GM19452 (cell line): ENCODE measurements at regions not wholly inside any gene's neighbourhood (a gene's known extent, or its start where the extent isn't known, plus 50 kb on each side); places are given as distances from the start of the nearest gene placed in this dataset.
"Not testable (repeated sequence)": the region's sequence is repeated elsewhere in the genome, so short reads cannot be mapped to it uniquely, and the experiment has no call there.

ENCODE experiments used
- ATAC-seq: cut with Tn5 transposase; IDR thresholded peaks from one replicate; pipeline ENCODE4 v1.9.1; 2021; ENCODE audit not compliant: unreplicated experiment

DNA sequence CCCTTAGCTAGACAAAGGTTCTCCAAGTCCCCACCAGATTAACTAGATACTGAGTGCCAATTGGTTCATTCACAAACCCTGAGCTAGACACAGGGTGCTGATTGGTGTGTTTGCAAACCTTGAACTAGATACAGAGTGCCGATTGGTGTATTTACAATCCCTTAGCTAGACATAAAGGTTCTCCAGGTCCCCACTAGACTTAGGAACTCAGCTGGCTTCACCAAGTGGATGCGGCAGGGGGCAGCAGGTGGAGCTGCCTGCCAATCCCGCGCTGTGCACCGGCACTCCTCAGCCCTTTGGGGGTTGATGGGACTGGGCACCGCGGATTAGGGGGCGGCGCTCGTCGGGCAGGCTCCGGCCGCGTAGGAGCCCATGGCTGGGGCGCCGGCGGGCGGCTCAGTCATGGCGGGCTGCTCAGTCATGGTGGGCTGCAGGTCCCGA lies 157.6 kb downstream of the KLRB1 start:
- not testable (repeated sequence) for ATAC-seq

DNA sequence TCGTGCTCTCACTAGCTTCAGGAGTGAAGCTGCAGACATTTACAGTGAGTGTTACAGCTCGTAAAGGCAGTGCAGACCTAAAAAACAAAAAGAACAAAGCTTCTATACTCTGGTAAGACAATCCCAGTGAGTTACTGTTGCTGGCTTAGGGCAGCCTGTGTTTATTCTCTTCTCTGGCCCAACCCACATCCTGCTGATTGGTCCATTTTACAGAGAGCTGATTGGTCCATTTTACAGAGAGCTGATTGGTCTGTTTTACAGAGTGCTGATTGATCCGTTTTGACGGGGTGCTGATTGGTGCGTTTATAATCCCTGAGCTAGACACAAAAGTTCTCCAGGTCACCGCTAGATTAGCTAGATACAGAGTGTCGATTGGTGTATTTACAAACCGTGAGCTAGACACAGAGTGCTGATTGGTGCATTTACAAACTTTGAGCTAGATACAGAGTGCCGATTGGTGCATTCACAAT lies 158.0 kb downstream of the KLRB1 start:
- ATAC-seq: not testable (repeated sequence)

DNA sequence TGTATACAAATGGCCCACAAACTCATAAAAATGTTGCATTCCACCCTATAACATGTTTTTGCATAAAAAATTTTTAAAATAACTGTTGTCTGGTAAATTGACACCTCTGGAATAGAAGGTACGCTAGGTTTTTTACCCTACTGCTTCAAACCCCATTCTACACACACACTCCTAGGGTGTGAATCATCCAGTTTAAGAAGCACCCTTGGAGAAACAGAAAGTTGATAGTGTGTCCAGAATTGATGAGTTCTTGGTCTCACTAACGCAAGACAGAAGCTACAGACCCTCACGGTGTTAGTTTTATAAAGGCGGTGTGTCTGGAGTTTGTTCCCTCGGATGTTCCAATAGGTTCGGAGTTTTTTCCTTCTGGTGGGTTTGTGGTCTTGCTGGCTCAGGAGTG lies 158.5 kb downstream of the KLRB1 start:
- no peak for ATAC-seq

DNA sequence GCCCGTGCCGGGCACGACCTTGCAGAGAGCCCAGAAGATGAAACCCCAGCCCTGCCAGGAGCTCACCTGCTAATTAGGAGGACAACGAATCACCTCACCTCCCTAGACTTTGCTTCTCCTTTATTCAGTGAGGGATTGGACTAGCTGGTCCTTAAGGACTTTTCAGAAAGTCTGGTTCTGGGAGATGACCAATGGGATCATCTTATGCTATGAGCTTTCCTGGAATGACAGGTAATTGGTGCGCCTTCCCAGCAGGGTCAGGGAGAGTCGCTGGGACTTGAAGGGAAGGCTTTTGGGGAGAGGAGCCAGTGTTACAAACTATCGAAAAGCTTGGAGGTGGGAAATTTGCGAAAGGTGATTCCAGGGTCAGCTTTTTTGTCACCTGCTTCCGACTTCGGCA lies 159.1 kb downstream of the KLRB1 start:
- ATAC-seq: not testable (repeated sequence)

DNA sequence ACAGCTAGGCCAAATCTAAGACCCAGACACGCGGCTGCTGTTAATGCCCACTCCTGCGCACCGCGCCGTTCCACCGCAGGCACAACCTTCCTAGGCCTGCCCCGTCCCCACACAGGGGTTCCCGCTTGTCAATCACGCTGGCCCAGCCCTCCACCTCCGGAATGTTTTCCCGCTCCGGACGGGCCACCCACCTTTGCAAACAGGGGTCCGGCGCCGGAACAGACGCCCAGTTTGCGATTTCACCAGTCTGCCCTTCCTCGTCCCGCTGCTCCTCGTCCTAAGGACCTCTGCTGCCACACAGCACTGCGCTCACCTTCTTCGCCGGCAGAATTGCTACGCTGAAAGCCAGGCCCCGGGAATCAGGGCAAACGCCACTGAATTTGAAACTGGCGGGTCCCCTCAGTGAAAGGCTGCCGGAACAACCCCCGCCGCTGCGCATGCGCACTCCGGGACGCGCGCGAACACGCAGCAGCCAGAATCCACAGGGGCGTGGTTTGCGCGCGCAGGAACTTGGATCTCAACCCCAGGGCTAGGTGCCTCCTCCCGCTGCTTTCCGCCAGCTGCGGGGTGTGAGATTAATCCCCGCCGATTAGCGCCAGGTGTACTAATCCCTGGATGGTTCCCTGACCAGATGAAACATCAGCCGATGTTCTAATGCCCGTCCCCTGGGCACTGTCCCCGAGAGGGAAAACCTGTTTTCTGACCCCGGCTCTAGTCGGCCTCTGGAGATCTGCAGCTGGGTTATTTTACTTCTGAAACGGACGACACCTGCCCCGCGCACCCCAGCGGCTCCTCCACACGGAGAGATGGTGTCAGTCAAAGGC lies 159.7 kb downstream of the KLRB1 start:
- ATAC-seq: peak; percentile 58

DNA sequence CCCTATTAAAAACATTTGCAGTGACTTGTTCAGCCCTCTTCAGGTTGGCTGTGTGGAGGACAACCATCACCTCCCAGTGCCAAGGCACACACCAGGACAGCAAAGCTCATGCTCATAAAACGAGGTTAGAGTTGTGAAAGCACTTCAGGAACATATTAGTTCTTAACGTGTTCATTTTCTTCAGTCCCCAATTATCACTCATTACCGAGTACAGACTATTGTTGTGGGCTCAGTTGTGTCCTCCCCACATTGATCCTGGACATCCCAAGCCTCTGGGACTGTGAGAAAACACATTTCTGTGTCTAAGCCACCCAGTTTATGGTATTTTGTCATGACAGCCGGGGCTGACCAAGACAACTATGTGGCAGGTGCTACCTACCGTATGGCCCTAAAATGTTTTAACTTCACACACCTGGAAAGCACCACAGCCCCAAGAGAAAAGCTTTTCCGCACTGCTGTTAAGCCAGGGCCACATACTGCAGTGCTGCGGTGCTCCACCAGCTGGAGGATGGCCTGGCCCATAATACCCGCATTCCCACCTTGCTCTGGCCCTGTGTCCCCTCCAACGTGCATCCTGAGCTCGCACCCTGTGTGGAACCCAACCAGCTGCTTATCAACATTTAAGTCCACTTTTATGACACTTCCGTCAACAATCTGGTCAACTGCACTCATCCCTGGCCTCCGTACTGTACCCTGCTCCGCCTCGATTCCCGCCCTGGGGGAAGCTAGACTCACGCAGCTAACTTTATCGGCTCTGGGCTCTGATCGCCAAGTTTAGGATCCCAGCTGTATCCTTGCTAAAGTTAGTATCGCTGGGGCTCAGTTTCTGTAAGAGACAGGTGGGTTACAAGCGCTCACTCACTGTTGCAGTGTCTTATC lies 160.6 kb downstream of the KLRB1 start:
- peak; percentile 25 for ATAC-seq

DNA sequence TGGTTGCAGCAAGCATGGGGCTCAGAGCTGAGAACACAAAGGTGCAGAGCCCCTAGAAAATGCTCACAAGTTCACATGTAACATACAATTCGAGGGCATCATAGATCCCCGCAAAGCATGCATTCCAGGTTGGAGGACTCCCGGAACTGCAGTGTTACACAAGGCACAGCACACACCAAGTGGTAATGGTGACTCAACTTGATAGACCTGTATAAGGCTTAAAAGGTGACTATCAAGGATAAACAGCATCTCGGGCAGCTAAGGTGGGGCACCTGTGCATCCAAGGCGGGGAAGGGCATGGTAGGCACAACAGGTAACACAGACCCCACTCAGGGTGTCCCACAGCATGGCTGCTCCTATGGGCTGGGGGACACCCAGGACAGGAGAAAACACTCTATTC lies 167.3 kb downstream of the KLRB1 start:
- not testable (repeated sequence) for ATAC-seq

DNA sequence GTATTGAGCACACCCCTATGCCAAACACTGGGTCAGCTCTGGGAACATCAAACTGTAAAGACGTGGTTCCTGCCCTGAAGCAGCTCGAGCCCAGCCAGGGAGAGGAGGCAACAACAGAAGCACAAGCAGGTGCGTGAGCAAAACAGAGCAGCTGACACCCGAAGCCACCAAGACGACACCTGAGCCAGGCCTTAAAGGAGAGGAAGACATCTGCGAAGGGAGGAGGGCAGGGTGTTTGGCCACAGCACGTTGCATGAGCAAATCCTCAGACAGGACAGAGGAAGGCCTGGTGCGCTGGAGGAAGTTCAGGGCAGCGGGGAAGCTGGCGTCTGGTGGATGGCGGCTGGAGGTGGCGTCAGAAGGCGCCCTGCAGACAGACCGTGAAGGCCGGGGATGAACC lies 172.0 kb downstream of the KLRB1 start:
- not testable (repeated sequence) for ATAC-seq

DNA sequence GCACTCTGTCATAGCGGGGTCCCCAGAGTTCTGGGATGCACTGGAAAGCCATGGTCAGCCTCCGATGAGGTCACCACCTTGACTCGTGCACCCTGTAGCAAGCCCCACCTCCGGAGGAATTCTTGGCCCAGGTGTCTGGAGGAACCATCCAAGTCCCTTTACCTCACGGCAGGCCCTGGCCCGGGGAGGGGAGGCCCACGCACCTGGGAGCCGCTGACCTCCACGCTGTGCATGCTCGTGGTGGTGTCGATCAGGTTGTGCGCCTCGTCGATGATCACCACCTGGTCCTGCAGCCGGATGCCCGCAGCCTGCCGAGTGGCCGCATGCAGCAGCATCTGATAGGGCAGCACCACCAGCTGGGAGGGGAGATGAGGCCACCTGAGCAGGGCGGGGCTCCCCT lies 177.3 kb downstream of the KLRB1 start:
- ATAC-seq: not testable (repeated sequence)

DNA sequence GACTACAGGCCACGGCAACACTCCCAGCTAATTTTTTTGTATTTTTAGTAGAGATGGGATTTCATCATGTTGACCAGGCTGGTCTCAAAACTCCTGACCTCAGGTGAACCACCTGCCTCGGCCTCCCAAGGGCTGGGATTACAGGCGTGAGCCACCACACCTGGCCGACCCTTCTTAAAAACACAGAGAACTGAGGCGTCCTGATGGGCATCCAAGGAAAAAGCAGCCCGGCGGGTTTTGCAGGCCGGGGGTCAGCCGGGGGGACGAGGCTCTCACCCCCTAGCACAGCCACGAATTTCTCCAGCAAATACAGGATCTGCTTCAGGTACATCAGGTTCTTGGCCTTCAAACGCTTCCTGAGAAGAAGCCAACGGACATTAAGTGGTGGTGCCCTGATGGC lies 178.9 kb downstream of the KLRB1 start:
- ATAC-seq: not testable (repeated sequence)

DNA sequence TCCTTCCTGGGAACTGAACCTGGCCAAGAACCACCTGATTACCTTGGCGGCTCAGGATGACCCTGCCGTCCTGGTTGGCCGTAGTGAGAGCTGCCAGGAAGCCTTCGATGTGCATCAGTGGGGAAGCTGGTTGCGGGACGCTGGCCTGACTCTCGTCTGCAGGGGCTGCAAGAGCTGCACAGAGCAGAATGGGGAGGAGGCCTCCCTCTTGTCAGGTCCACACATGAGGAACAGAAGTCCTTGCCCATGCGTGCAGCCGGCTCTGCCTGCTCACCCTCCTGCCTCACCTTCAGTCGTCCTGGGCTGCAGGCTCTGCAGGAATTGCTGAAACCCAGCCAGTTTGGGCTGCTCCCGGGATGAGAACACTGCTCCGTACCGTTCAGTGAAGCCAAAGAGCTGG lies 182.3 kb downstream of the KLRB1 start:
- ATAC-seq: not testable (repeated sequence)

DNA sequence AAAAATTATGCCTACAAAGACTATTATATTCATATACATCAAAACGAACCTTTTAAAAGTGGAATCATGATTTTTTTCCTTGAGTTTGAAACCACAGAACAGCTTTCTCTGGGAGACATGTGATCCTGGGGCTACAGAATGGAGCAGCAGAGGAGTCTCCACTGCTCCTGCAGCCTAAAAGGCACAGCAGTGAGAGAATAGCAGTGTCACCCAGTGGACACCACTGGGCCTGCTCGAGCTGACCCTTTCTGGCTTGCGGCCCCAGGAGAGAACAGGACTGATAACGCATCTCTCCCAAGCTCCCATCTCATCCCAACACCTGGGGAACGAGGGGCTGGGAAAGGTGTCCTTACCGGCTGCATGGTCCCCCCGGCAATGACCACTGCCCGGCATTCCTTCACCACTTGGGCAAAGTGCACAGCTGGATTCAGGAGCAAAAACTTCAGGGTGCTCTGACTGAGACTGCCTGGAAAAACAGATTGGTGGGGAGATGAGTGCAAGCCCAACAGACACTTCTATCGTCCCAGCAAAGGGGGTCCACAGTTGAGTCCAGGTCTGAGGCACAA lies 183.5 kb downstream of the KLRB1 start:
- ATAC-seq: not testable (repeated sequence)

DNA sequence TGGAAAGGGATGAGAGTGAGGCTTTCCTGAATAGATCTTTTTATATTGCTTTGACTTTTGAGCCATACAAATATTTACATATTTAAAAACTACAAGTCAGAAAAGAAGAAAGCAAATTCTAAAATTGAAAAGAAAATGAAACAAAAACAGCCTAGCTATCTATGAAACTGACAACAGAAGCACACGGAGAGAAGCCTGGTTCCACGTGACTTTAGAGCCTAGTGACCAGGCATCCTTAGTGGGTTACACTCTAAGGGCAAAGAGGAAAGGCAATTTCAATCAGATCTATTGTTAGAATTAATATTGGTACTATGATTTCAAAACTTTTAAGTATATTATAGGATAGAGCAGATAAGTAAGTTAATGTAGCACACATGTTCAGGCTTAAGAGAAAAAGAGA lies 185.0 kb downstream of the KLRB1 start:
- ATAC-seq: not testable (repeated sequence)

DNA sequence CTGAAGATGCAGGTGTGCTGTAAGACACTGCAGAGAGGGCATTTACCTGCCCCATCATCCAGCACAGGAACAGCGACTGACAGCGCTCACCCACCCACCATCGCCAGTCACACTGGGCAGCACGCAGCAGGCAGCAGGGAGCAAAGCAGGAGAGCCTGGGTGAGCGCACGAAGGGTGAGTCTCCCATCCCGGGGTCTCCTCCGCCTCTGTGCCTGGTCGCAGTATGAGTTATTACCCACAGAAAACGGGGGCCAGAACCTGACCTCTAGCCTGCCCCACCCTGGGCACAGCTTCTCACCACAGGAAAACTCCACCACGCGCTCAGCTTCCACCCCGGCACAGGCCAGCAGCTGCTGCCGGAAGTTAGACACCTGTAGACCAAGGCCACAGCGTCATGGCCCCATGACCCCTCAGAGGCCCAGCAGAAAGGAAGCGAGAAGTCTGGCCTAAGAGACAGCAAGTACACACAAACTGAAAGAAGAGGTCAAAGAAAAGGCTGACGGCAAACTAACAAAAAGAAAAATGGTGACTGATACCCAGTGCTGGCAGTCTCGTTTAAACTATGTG lies 186.1 kb downstream of the KLRB1 start:
- not testable (repeated sequence) for ATAC-seq

DNA sequence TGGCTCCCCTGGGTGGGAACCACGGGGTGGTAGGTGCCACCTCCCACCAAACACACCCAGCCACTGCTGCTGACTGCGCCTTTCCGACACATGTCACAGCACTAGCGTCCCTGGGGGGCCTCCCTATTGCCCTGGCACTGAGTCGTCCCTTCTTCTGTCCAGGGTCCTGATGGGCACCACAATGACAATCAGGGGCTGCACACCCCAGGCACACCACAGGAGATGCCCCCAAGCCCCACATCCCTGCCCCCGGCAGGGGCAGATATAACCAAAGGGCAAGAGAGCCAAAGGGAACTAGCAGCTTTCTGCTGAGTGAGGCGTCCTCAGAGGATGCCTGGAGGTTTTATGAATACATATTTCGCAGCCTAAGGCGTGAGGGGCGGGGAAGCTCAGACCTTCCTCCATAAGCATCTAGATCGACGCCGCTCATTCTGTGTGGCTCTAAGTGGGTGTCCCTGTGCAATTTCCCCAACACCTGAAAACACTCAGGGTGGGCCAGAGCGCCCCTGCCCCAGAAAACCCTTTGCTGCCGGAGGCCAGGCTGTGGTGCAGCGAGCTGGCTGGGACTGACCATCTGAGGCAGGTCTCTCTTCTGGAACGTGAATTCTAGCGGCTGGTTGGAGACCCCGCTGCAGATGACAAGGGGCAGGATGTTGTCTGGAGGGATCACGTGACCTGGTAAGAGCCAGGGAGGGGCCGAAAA lies 186.7 kb downstream of the KLRB1 start:
- ATAC-seq: not testable (repeated sequence)

DNA sequence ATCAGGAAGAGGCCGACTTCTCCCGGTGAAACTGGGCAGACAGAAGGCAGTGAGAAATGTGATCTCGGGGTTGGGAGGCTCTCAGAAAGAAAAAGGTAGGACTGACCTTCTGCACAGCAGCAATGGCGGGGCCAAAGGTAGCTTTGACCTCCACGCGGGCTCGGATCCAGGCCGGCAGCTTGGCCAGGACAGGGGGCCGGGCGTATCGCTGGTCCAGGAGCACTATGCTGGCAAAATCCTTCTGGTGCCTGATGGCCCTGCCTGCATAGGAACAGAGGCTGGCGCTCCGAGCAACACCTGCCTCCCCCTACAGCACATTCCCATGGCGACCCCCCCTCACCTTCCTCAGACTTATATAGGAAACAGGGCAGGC lies 189.1 kb downstream of the KLRB1 start:
- not testable (repeated sequence) for ATAC-seq

DNA sequence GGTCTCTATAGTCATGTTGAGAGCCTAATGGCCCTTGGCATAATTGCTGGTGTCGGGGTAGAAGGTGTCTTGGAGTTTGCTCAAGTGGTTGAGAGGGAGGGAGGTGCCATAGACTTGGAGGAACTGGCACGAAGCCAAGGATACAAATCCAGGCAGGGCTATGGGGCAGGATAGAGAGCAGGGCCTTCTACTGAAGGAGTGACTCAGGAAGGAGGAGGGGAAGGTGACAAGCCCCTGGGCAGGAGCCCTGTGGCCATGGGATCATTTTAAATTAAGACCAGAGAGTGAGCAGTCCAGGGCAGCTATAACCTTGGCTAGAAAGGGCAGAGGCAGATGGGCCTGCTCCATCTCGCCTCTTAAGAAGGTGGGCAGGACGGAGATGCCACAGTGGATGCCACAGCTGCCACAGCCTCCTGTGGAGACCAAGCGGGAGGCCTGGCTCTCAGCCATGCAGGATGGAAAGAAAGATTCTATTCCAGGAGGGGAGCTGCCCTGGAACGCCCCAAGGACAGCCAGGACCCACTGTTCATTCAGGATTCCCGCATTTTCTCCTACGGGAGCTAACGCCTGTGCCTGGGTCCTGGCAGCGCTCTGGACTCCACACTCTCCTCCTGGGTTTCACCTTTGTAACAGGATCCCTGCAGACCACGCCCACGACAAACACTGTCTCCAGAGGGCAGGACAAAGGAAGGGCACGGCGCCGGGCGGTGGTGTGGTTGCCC lies 189.6 kb downstream of the KLRB1 start:
- ATAC-seq: not testable (repeated sequence)

DNA sequence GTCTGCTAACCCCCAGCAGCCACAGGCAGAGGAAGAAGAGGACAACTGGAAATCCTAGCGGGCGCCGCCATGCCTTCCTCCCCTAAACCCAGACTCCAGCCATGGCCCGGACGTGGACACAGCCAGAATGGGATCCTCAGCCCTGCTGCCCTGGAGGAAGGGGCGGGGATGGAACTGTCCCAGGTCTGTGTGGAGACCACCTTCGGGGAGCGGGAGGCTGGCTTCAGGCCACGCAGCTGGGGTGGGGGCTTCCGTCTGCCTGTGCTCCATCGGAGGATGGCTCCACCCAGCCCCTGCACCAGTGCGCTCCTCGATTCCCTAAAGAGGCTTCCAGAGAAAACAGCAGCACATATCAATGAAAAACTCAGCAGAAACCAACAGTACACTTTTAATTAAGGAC lies 190.4 kb downstream of the KLRB1 start:
- ATAC-seq: not testable (repeated sequence)

DNA sequence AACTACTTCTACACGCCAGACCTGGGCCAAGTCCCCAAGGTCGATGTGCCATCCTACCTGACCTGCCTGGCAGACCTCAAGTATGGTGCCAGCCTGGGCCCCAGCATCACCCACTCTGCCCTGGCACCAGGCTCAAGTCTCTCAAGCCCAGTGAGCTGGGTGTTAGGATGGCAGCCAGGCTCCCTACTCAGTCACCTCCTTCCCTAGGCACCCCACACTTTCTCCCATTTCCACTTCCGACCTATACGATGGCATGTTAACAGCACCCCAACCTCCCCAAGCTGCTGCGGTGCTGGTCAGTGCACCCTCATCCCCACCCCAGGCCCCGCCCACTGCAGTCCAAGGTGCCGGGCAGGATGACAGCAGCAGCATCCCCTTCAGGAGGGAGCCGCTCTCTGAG lies 191.4 kb downstream of the KLRB1 start:
- ATAC-seq: not testable (repeated sequence)

DNA sequence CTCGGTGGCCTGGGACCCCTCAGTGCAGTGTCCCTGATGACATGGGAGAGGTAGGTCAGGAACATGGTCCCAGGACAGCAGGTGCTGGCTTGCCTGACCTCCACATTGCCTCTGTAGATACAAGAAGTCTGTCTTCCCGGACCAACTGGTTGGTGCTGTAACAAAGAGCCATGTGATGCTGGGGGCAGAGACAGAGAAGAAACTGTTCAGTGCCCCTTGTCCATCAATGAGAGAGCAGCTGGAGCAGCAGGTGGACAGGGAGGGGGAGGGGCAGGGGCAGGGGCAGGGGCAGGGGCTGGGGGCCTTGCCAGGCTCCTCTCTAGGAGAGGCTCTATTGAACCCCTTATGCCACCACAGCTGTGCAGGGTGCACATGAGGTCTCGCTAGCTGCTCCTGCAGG lies 191.8 kb downstream of the KLRB1 start:
- not testable (repeated sequence) for ATAC-seq
